GM12874 (cell line): ENCODE measurements at regions not wholly inside any gene's neighbourhood (a gene's known extent, or its start where the extent isn't known, plus 50 kb on each side); places are given as distances from the start of the nearest gene placed in this dataset.

Experiments used
- CTCF ChIP-seq: IDR thresholded peaks from 2 replicates; pipeline ENCODE4 v1.5.1; 2011; ENCODE audit warnings: low read depth, mild to moderate bottlenecking, control low read depth, low read length, moderate library complexity; ENCODE audit not compliant: insufficient read depth

- no peak for TF ChIP-seq CTCF
These were observed 190.7 kb upstream of the ESRRG start for GRCh38 chr1:216913976-216914375.

- no peak for TF ChIP-seq CTCF
These were observed 187.0 kb upstream of the ESRRG start for GRCh38 chr1:216910081-216910840.

GRCh38 chr1:216908126-216908525, 184.9 kb upstream of the ESRRG start:
- TF ChIP-seq CTCF, result no peak

- no peak for TF ChIP-seq CTCF
These were observed 183.9 kb upstream of the ESRRG start for GRCh38 chr1:216907100-216907499.

- TF ChIP-seq CTCF, result no peak
These were observed 182.6 kb upstream of the ESRRG start for GRCh38 chr1:216905781-216906180.

- TF ChIP-seq CTCF, result no peak
These were observed 181.9 kb upstream of the ESRRG start for GRCh38 chr1:216905137-216905536.

- no peak for TF ChIP-seq CTCF
These were observed 181.2 kb upstream of the ESRRG start for GRCh38 chr1:216904471-216904870.

GRCh38 chr1:216903382-216903740, 180.1 kb upstream of the ESRRG start:
- TF ChIP-seq CTCF, result no peak
